K562 (cell line): ENCODE measurements at regions not wholly inside any gene's neighbourhood (a gene's known extent, or its start where the extent isn't known, plus 50 kb on each side); places are given as distances from the start of the nearest gene placed in this dataset.
A peak's percentile ranks its signal among the peaks of the same experiment; 100 is the strongest.

Experiments
- ATAC-seq: fragments of 200-7000 bp; cut with Tn5 transposase; 3 replicates; pipeline ENCODE4 v1.9.1; 2020; ENCODE audit warnings: moderate library complexity
- BruUV-seq: library from RNA; stranded (reverse); fragments of 400-500 nt; replicated peaks from 2 replicates; lab custom pipeline; 2021; lab: Mats Ljungman, UMichigan
- CTCF ChIA-PET: fragments of 300-600 bp; formaldehyde crosslinking; extraction: SDS; loops from one replicate; lab custom pipeline; 2021; ENCODE audit warnings: low intra/inter-chr PET ratio; lab: Yijun Ruan, JAX
- POLR2A ChIA-PET: fragments of 300-600, 350-650 bp; sonication (Branson Sonifier 250); formaldehyde crosslinking; extraction: SDS; loops from one replicate; lab custom pipeline; 2021; ENCODE audit warnings: antibody characterized with exemption, inconsistent platforms; lab: Yijun Ruan, JAX
- DNase-seq, 4 experiments: peaks; one replicate each; pipeline versions ENCODE4 v3.0.0 to v3.0.0-alpha.2; 2011 to 2018; ENCODE audit warnings: low spot score in 3 of 4, mixed read lengths in 3 of 4; ENCODE audit errors: extremely low read depth in 1 of 4
- FAIRE-seq: peaks from 2 replicates; lab custom pipeline; 2011; peaks lifted over from hg19 to GRCh38; lab: Jason Lieb, UNC
- H2AFZ ChIP-seq: 2 replicates; pipeline ENCODE4 v1.6.0; 2011; ENCODE audit warnings: low read depth, low read length, control low read depth, inconsistent platforms
- H3K27ac ChIP-seq: fragments of 200-600 bp; 3 replicates; pipeline ENCODE4 v1.8.0; 2011; ENCODE audit warnings: low read depth, mild to moderate bottlenecking, control low read depth, inconsistent platforms, low read length, moderate library complexity, mixed read lengths; ENCODE audit errors: extremely low read depth
- H3K27me3 ChIP-seq, 2 experiments: fragments of 300-600 bp in 1 of 2; 2 replicates in 1 of 2; 3 replicates in 1 of 2; pipeline versions ENCODE4 v1.6.0 to v1.8.0; 2011; ENCODE audit warnings: inconsistent platforms in 2 of 2, low read length in 2 of 2, mild to moderate bottlenecking in 1 of 2, mixed read lengths in 1 of 2, moderate library complexity in 1 of 2; ENCODE audit not compliant: control insufficient read depth in 2 of 2, insufficient read depth in 2 of 2
- H3K36me3 ChIP-seq: fragments of 300-600 bp; 3 replicates; pipeline ENCODE4 v1.8.0; 2011; ENCODE audit warnings: mild to moderate bottlenecking, low read length, inconsistent platforms; ENCODE audit not compliant: control insufficient read depth, insufficient read depth
- H3K4me1 ChIP-seq, 2 experiments: fragments of 200-600 bp in 1 of 2; replicated peaks in 1 of 2; 2 replicates in 1 of 2; 3 replicates in 1 of 2; pipeline versions ENCODE4 v1.5.1 to v1.8.0; 2011; ENCODE audit warnings: inconsistent platforms in 2 of 2, low read length in 2 of 2, mild to moderate bottlenecking in 1 of 2, mixed read lengths in 1 of 2, moderate library complexity in 1 of 2; ENCODE audit not compliant: control insufficient read depth in 2 of 2, insufficient read depth in 2 of 2
- H3K4me2 ChIP-seq: 2 replicates; pipeline ENCODE4 v1.6.1; 2011; ENCODE audit warnings: low read length, control low read depth, inconsistent platforms, mixed read lengths; ENCODE audit not compliant: insufficient read depth
- H3K4me3 ChIP-seq: fragments of 200-600 bp; sonication (generic), shearing (Covaris generic); 2 replicates; pipeline ENCODE4 v1.5.1; 2016; ENCODE audit warnings: control low read depth, inconsistent platforms
- H3K79me2 ChIP-seq: fragments of 200-600 bp; 3 replicates; pipeline ENCODE4 v1.8.0; 2011; ENCODE audit warnings: low read length, inconsistent platforms; ENCODE audit not compliant: control insufficient read depth, insufficient read depth
- H3K9ac ChIP-seq, 2 experiments: 2 replicates each; pipeline versions ENCODE4 v1.6.0 to v1.6.1; 2011; ENCODE audit warnings: low read depth in 2 of 2, low read length in 2 of 2, control low read depth in 1 of 2, inconsistent platforms in 1 of 2, mild to moderate bottlenecking in 1 of 2, mixed read lengths in 1 of 2; ENCODE audit not compliant: insufficient read depth in 1 of 2
- H3K9me1 ChIP-seq: one replicate; pipeline ENCODE4 v1.6.0; 2011; ENCODE audit warnings: inconsistent platforms, mild to moderate bottlenecking, low read length, moderate library complexity; ENCODE audit not compliant: control insufficient read depth, insufficient read depth
- H3K9me3 ChIP-seq: replicated peaks from 2 replicates; pipeline ENCODE4 v1.5.1; 2011; ENCODE audit warnings: low read depth, low read length, inconsistent platforms; ENCODE audit not compliant: control insufficient read depth, insufficient read depth
- H4K20me1 ChIP-seq: replicated peaks from 2 replicates; pipeline ENCODE4 v1.6.1; 2011; ENCODE audit warnings: low read length, inconsistent platforms, mixed read lengths; ENCODE audit not compliant: control insufficient read depth, insufficient read depth
- L3MBTL2 ChIP-seq: fragments of 450-650 bp; IDR thresholded peaks from 2 replicates; pipeline ENCODE4 v1.6.1; 2016; ENCODE audit warnings: mild to moderate bottlenecking, moderate library complexity
- MAFK ChIP-seq: IDR thresholded peaks from 2 replicates; pipeline ENCODE4 v1.6.1; 2011; ENCODE audit warnings: low read length, improper control_type of control experiment
- MTF1 ChIP-seq: fragments of 250-450 bp; sonication (Bioruptor Pico); IDR thresholded peaks from 2 replicates; pipeline ENCODE4 v1.9.0; 2021; ENCODE audit warnings: moderate library complexity, mild to moderate bottlenecking, inconsistent platforms, borderline replicate concordance
- ZBTB49 ChIP-seq: sonication (generic); formaldehyde crosslinking; IDR thresholded peaks from 2 replicates; pipeline ENCODE4 v1.8.0; 2022; ENCODE audit warnings: missing genetic modification reagents, mild to moderate bottlenecking, borderline replicate concordance
- ZFX ChIP-seq: sonication (generic); formaldehyde crosslinking; IDR thresholded peaks from 2 replicates; pipeline ENCODE4 v1.8.0; 2022; ENCODE audit warnings: mild to moderate bottlenecking, missing genetic modification reagents, moderate library complexity
- ZNF263 ChIP-seq: sonication (generic); formaldehyde crosslinking; IDR thresholded peaks from 2 replicates; pipeline ENCODE4 v1.8.0; 2022; ENCODE audit warnings: mild to moderate bottlenecking, missing genetic modification reagents, borderline replicate concordance
- WGBS: fragments of 100-300 bp; shearing (Covaris generic); methylation state at CpG from one replicate; pipeline ENCODE4 v1.1.6; 2016; ENCODE audit warnings: low coverage, mixed read lengths; ENCODE audit not compliant: insufficient coverage; ENCODE audit errors: missing lambda C conversion rate; 5-methylcytosine and 5-hydroxymethylcytosine counted together
- in situ Hi-C: fragments of 300-500 bp; cut with MboI; formaldehyde crosslinking; loops from 4 replicates; pipeline ENCODE4 v1.15.0; 2018; ENCODE audit warnings: inconsistent platforms, mixed read lengths
- intact Hi-C: fragments of 100-400 bp; cut with micrococcal nuclease; formaldehyde crosslinking; loops from 2 replicates; pipeline ENCODE4 v1.14.2; 2022

- no peak overlapping the region for H3K4me2 ChIP-seq
- H3K4me1 ChIP-seq = no peaks in the 10 kb centered on the region
- ATAC-seq (no peak), FAIRE-seq (no peak), DNase-seq (no peak)
- no peak overlapping the region for H2AFZ ChIP-seq
- intact Hi-C loops (no loop called here), in situ Hi-C loops (no loop called here)
- TF ChIP-seq ZBTB49 (CRISPR knock-in tag) = no peak
- peak; percentile 86 for TF ChIP-seq ZNF263 (CRISPR knock-in tag)
- TF ChIP-seq MAFK = no peak
- no peak for TF ChIP-seq MTF1 (CRISPR knock-in tag)
- no peak for TF ChIP-seq L3MBTL2
- no peak for TF ChIP-seq ZFX (CRISPR knock-in tag)
- no peak overlapping the region for H3K27ac ChIP-seq
- H3K9ac ChIP-seq = no peak overlapping the region
- no peaks in the 10 kb centered on the region for H3K79me2 ChIP-seq
- CTCF ChIA-PET = no interaction called here
- no peaks in the 10 kb centered on the region for H3K9me1 ChIP-seq
- H3K9me3 ChIP-seq = no peaks in the 10 kb centered on the region
- POLR2A ChIA-PET = no interaction called here
- 0% methylated on average over 7 of the region's 13 CpGs for WGBS
- BruUV-seq = no TSS peak
- no peaks in the 10 kb centered on the region; the same call in 1 of the 2 replicates for H4K20me1 ChIP-seq
- H3K27me3 ChIP-seq = no peaks in the 10 kb centered on the region; a peak in 1 of 5 replicates
- no peaks in the 10 kb centered on the region for H3K36me3 ChIP-seq
- no peak overlapping the region for H3K4me3 ChIP-seq
Observed at GRCh38 chr22:48849963-48850657, 977.6 kb downstream of the BRD1 start.
